GM19467 (cell line): ENCODE measurements at regions not wholly inside any gene's neighbourhood (a gene's known extent, or its start where the extent isn't known, plus 50 kb on each side); places are given as distances from the start of the nearest gene placed in this dataset.

Source experiments
- ATAC-seq: cut with Tn5 transposase; IDR thresholded peaks from one replicate; pipeline ENCODE4 v1.9.1; 2021; ENCODE audit warnings: mild to moderate bottlenecking, moderate library complexity; ENCODE audit not compliant: unreplicated experiment

DNA sequence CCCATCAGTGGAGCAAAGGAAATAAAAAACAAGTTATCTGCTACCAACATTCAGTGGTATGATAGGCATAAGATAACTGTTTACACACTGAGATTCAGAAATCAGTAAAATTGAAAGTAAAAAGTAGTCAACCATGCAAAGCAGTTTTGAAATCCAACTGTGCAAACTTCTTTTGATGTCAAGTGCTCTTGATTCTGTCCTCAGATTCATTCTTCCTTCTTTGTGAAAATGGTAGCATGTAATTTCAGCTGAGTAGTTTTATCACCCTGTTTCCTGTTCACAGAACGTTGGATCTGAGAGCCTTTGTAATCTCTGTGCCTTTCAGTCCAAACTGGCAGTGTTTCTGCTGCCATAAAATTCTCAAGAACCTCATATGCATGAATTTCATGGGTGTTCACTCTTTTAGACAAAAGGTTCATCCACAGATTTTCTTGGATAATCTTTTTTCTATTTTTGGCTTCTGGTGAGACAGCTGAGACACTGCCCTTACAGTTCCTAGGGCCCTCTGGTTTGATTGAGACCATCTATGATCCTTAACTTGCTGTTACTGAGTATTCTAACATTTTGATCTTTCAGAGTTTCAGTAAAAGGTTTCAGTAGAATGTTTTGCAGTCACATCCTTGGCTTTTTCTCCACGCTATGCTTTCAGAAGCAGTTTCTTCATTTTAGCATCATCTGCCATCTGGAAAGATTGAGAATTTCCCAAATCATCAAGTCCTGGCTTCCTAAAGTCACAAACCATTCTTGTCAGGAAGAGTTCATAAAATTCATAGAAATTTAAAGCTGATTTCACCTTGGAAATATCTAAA is 272.3 kb upstream of the EPHA4 start:
- no peak for ATAC-seq

DNA sequence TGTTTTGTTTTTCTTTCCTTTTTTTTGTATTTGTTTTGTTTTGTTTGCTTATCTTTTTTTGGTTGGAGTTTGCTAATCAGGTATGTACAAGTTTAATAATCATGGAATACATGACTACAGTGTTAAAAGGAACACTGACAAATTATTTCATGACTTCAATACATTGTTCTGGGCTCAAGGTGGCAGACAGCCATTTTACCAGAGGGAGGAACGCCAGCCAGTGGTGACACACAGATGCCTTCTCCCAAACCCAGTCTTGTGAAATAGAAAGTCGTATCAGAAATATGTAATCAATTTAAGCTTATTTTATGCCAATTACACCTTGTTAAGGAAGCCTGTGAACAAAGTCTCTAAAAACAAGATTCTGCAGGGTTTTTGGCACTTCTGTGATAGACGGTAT is 264.0 kb upstream of the EPHA4 start:
- no peak for ATAC-seq

DNA sequence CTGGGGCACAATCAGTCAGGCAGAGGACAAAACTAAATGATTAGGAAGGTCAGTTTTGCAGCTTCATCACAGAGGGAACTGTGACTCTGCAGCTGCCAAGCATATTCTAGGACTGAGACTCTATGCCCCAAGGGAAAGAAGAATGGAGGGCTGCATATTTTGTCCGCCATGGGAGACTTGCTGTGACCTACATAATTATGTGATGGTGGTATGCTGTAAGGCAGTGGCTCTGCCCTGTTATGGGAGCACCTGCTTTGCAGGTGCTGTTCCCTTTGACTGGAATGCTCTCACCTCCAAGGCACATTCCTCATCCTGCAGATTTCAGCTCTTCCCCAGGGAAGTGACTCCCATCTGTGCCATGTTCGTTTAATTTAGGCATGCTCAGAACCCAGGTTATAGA is 261.9 kb upstream of the EPHA4 start:
- ATAC-seq, result no peak

DNA sequence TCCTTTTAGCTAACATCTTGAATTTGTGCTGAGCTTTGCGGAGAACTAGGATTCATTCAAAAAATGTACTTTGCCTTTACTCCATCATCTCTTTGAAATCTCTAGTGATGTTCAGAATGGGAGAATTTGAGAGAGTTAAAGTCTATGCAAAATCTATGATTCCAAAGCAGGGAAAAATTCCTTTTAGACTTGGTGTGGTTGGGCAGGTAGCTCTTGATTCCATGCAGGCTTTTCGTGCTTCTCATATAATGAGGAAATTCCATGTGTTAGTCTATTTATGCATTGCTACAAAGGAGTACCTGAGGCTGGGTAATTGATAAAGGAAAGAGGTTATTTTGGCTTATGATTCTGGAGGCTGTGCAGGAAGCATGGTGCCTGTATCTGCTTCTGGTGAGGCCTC is 258.9 kb upstream of the EPHA4 start:
- ATAC-seq, result no peak

DNA sequence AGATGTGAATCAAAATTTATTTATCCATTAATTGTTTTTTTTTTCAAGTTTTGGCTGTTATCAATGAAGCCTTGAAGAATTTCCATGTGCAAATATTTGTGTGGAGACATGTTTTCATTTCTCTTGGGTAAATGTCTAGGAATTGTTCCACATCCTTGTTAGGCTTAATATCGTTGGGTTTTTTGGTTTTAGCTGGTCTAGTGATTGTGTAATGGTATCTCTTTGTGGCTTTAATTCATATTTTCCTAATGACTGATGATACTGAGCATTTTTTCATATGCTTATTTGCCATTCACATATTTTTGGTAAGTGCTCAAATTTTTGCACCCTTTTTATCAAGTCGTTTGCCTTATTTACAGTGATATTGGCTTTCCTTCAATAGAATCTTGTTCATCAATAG is 250.3 kb upstream of the EPHA4 start:
- no peak for ATAC-seq

DNA sequence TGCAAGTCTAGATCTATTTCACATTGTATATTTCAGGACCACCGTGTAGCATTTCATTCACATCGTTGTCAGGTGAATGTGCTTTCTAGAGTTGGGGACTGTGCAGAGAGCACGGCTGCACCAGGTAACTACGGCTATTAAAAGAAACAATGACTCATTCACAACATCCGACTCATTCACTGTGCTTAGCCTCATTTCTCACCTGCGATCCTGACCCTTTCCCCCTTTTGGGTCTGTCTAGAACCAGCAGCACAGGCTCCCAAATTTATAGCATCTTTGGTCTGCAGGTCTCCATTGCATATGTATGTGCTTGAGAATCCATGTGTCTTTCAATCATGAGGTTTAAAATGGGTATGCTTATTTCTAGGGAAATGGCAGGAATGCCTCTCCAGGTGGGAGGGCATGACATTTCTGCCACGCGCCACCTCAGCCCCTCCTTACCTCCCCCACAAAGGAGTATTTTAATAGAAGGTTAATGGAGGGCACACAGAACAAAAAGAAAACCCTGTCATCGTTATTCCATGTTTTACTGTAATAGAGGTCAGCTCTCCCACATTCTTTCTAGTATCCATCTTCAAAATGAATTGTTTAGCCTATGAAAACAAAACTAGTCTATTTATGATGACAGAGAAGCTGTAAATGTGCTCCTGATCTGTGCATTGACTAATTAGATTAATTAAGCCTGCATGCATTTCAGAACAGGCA is 246.7 kb upstream of the EPHA4 start:
- ATAC-seq, result no peak

DNA sequence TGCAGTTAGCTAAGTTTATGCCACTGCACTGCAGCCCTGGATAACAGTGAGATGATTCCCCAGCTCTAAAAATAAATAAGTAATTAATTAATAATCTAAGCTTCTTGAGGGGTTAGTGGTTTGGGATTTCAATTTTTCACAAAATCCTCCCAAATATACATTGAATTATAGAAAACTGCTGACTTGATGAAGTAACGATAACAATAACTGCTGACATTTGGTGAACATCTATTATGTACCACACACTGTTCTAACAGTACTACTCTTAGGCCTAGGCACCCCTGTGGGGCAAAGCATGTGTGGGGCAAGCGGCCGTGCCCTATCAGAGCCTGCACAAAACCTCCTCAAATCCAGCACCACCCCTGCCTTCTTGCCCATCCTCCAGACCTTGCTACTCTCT is 245.8 kb upstream of the EPHA4 start:
- ATAC-seq, result no peak

DNA sequence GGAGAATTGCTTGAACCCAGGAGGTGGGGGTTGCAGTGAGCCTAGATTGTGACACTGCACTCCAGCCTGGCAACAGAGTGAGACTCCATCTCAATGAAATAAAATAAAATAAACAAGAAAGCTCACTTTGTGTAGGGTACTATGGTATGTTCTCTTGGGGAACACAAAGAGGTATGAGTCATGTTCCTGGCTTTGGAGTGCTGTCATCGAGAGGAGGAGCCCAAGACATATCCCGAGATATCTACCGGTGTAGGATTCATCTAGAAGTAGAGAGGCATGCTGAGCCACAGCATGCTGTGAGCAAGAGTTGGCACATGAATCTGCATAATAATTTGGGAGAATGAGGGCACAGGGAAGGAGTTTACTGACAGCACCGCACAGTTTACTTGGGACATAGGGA is 244.9 kb upstream of the EPHA4 start:
- ATAC-seq, result no peak

DNA sequence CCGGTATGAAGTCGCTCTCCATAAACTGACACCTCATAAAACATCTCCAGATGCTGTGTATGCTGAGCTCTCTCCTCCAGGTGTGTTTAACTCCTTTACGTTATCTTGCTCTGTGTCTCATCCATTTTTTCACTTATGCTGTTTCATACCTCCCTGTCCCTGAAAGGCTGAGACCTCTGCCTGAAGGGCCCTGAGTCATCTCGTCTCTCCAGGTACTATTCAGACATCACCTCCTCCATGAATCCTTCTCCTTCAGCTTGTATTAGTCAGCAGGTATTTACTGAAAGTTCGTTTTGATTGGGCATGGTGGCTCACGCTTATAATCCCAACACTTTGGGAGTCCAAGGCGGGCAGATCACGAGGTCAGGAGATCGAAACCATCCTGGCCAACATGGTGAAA is 244.5 kb upstream of the EPHA4 start:
- no peak for ATAC-seq

DNA sequence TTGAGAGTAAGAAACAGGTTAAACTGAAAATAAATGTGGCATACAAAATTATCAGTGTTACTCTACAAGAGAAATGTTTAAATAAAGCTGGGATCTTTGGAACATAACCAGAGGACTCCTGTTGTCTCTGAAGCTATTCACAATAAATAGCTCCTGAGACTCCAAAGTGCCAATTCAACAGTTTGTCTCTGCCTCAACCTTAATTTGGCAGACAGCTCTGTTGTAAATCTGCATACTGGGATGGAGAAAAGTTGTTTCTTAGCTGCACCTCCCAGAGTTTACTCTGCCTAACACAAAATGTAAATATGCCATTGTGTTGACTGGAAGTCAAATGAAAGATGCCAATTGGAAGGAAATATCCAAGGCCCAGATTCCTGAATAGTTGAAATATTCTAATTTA is 238.5 kb upstream of the EPHA4 start:
- no peak for ATAC-seq

DNA sequence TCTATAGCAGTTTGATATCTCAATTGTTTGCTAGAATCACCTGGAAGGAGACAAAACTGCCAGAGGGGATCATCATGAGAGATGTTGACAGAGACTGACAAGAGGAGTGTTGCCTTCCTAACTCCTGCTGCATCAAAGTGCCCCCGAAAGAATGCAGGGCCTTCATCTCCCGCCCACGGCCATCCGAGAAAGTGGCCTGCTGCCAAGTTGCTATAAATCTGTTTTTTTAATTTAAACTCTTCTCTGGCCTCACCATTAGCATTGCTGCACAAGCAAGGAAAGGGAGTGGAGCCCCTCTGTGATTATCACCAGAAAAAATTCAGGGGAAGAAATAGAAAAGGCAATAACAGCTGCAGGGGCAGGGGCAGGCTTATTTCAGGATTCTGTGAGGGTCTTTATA is 238.1 kb upstream of the EPHA4 start:
- no peak for ATAC-seq

DNA sequence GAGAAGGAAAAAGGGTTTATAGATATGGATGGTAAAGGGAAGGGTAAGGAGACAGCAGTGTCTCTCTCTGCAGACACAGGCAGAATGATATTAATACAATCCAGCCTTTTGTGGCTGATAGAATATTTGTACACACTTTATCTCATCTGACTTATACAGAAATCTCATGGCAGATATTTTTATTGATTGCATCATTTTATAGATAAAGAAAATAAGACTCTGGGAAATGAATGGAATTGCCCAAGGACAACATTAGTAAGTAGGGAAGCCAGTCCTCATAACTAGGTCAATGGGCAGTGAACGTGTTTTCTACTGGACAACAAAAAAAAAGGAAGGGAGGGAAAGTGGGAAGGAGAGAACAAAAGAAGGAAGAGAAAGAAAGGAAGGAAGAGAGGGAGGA is 236.4 kb upstream of the EPHA4 start:
- no peak for ATAC-seq

DNA sequence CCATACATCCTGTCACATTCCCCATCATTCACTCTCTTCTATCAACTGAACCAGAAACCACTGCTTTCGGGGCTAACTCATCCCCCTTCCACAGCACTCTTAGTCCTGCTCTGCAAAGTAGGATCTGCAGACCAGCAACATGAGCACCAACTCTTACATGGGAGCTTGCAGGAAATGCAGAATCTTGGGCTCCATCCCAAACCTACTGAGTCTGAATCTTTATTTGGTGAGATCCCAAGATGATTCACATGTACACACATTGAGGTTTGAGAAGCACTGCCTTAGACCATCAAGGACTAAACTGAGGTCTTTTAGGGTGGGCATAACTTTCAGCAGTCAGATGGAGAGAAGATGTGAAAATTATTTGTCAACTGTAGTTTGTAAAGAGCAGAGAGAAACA is 235.6 kb upstream of the EPHA4 start:
- no peak for ATAC-seq

DNA sequence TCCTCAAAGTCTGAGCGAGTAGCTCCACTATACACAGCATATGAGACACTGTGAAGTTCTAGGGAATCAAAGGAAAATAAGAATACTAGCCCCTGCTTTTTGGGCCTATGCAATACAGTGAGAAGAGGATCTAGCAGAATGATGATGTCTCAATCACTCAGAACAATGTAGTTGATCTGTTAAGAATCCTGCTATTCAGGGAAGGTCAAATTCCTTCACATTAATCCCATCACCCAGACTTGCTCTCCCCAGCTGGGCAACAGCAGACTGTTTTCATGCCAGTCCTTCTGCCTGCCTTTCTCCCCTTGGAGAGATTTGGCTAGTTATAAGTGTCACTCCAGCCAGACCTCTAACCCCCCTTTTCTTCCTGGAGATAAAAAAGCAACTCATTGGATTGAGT is 230.0 kb upstream of the EPHA4 start:
- ATAC-seq, result no peak

DNA sequence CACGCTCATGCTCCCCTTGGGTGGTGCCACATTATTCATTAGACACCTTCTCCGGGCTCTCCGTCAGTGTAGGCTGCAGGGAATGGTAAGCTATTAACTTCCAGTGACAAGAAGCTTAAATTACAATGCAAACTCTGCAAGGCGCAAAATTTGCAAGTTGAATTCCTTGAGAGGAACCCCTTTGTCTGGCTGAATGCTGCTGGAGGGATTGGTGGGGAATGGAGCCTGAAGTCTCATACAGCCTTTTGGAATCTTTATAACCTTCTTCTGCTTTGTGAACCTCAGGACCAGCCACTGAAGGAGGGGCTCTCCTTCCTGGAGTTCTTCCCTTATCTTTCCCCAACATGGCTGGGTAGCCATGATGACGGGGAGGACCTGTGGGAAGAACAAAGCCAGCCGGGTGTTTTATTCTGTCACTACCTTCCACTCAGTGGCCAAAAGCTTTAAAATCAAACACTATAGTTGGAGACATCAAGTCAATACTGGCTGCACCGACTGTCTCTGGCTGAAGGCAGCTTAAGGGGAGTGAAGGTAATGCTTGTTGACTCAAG is 220.9 kb upstream of the EPHA4 start:
- no peak for ATAC-seq

DNA sequence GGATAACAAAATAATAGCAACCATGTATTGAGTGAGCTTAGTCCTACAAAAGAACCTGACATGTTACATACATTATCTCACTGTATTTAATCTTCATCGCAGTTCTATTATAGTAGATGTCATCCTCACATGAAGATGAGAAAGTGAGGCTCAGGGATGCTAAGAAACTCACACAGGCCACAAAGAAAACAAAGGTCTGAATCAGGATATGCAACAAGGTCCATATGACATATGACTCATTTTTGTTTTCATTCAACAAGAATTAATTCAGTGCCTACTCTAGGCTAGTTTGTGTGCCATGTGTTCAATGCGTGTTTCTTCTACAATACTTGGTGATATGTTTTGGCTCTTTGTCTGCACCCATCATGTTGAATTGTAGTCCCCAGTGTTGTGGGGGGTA is 219.7 kb upstream of the EPHA4 start:
- no peak for ATAC-seq

DNA sequence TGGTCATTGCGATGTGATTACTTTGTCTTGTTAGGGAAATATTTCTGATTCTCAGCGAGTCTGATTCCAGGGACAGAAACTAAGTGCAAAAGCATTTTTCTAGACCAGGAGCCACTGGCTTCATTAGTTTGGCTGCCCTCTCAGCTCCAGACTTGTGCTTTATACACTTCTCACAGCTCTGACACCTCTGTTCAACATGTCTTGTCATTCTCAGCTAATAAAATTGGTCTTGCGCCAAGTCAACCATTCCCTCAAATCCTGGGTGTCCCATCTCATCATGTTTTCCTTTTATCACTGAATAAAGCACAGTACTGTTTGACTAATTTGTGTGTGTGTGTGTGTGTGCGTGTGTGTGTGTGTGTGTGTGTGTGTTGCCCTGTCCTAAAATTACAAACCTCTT is 215.5 kb upstream of the EPHA4 start:
- ATAC-seq, result no peak

DNA sequence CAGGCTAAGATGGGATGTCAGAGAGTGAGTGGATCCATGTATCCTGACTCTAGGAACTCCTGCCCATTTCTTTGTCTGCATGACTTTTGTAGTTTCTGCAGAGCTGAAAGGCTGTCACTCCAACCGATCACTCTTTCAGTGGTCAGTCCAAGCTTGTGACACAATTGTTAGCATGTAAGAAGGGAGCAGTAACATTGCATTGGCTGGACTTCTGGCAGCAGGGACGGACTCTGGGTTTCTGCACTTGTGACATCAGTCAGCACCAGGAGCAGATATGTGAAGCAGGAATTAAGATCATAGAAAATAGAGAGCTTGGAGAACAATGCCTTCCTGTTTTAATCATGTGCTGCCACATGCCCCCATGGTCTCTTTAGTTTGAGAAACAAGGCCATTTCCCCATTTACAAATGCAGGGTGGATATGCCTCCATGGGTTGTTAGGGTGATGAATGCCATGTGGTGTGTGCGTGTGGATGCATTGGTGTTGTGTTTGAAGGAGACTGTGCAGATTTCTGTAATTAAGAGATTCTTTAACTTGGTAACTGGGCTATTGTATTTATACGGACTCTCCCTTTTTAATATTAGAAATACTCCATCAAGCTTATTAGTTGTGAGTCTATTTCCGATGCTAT is 214.3 kb upstream of the EPHA4 start:
- no peak for ATAC-seq

DNA sequence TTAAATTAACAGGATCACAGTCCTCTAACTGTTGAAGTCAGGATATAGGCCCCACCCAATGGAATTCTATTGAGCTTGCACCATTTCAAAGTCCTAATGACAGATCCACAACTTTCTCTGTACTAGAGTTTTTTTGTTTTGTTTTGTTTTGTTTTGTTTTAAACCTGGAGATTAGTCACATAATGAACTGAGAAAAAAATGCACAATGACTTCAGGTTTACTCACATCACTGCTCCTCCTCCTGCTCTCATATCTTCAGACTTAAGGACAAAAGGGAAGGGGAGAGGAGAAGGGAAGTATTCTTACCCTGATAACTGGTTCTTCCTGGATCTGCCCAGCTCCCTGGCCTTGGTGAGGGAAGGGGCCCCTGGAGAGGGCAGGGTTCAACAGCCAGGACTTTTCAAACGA is 208.2 kb upstream of the EPHA4 start:
- no peak for ATAC-seq

DNA sequence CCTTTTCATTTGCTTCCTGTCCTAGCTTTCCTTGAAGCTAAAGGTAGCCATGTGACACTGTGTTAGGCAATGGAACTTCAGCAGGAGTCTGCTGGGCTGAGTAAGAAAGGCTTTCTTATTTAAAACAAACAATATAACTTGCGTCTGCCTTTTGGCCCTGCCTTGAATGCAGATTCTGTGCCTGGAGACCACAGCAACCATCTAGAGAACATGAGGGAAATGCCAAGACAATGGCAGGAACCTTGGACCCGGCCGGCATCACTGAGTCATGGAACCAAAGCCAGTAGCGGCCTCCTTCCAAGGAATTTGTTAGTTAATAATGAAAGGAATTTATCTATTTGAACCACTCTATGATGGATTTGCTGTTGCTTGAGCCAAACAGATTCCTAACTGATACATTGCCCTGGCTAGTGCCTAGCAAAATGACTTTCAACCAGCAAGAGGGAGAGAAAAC is 207.5 kb upstream of the EPHA4 start:
- ATAC-seq, result no peak

DNA sequence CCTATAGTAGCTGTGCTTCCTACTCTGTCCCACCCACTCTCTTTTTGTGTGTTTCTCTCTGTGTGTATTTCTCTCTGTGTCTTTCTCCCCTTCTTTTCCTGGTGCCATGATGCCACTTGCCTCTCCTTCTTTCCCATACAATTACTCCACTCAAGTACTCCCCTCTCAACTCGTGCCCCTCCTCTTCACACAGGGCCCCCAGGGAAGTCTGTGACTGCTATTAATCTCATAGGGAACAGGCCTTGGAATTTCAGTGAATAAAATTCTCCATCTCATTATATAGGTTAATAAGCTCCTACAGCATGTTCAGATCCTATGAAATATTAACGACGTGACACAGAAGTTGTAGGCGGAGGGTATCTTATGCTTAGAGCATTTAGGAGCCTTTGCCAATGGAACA is 205.9 kb upstream of the EPHA4 start:
- no peak for ATAC-seq

DNA sequence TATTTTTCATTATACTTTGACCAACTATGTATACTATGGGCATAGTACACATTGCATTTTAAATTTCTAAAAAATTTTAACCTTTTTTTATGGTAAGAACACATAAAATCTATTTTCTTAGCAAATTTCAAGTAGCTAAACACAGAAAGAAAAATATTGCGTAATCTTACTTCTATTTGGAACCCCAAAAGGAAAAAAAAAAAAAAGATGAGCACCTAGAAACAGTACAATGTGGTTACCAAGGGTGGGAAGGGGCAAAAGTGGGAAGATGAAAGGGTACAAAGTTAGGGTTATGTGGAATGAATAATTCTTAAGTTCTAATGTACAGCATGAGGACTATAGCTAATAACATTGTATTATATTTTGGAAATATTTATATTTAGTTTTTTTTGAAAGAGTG is 205.0 kb upstream of the EPHA4 start:
- ATAC-seq, result no peak
